Activated CD8-positive, alpha-beta T cell treated with anti-CD3 and anti-CD28 coated beads for 36 hours (primary cell): ENCODE measurements at regions not wholly inside any gene's neighbourhood (a gene's known extent, or its start where the extent isn't known, plus 50 kb on each side); places are given as distances from the start of the nearest gene placed in this dataset.
"Not testable (repeated sequence)": the region's sequence is repeated elsewhere in the genome, so short reads cannot be mapped to it uniquely, and the experiment has no call there.

Source experiments
- ATAC-seq: fragments of 200-7000 bp; cut with Tn5 transposase; one replicate; pipeline ENCODE4 v1.10.0; 2021; ENCODE audit warnings: mild to moderate bottlenecking, moderate library complexity
- CTCF ChIA-PET: fragments of 350-600 bp; sonication (Branson Sonifier 250); formaldehyde crosslinking; loops from one replicate; lab custom pipeline; 2021; ENCODE audit warnings: antibody characterized with exemption; lab: Charles Lee
- POLR2A ChIA-PET: fragments of 350-600 bp; sonication (Branson Sonifier 250); formaldehyde crosslinking; loops from one replicate; lab custom pipeline; 2021; ENCODE audit warnings: antibody characterized with exemption; lab: Charles Lee
- DNase-seq: peaks from one replicate; pipeline ENCODE4 v3.0.0-alpha.2; 2020
- H3K27ac Mint-ChIP-seq: one replicate; pipeline ENCODE4 v1.8.0; 2021; ENCODE audit warnings: mild to moderate bottlenecking, mixed read lengths
- H3K27me3 Mint-ChIP-seq: one replicate; pipeline ENCODE4 v1.8.0; 2021; ENCODE audit warnings: mixed read lengths
- H3K36me3 Mint-ChIP-seq: one replicate; pipeline ENCODE4 v1.8.0; 2021; ENCODE audit warnings: low read depth, mixed read lengths
- H3K4me1 Mint-ChIP-seq: one replicate; pipeline ENCODE4 v1.8.0; 2021; ENCODE audit warnings: low read depth, mixed read lengths
- H3K4me3 Mint-ChIP-seq: one replicate; pipeline ENCODE4 v1.8.0; 2021; ENCODE audit warnings: mild to moderate bottlenecking, moderate library complexity, mixed read lengths
- H3K9me3 Mint-ChIP-seq: one replicate; pipeline ENCODE4 v1.8.0; 2021; ENCODE audit warnings: mixed read lengths
- CTCF ChIP-seq: fragments of 200-600 bp; IDR thresholded peaks from one replicate; pipeline ENCODE4 v1.8.0; 2022; ENCODE audit warnings: antibody characterized with exemption, mild to moderate bottlenecking
- intact Hi-C: fragments of 100-400 bp; cut with micrococcal nuclease; formaldehyde crosslinking; loops from one replicate; pipeline ENCODE4 v1.10.0; 2022

- Mint-ChIP-seq H3K27me3 (no peaks in the 10 kb centered on the region), H3K36me3 (no peaks in the 10 kb centered on the region), H3K9me3 (no peaks in the 10 kb centered on the region), H3K4me1 (no peaks in the 10 kb centered on the region), H3K4me3 (no peak overlapping the region), H3K27ac (no peak overlapping the region)
- DNase-seq: no peak
- CTCF ChIA-PET: no interaction called here
- intact Hi-C loops: no loop called here
- ATAC-seq: no peak
- POLR2A ChIA-PET: no interaction called here
- TF ChIP-seq CTCF: no peak
Measured at GRCh38 chr5:163276466-163276865, 160.9 kb upstream of the CCNG1 start.

- intact Hi-C loops, ATAC-seq, POLR2A ChIA-PET: not testable (repeated sequence)
Measured at GRCh38 chr5:163280897-163281296, 156.5 kb upstream of the CCNG1 start.

GRCh38 chr5:163281512-163281911 lies 155.9 kb upstream of the CCNG1 start:
- Mint-ChIP-seq H3K27me3 (no peaks in the 10 kb centered on the region), H3K4me1 (no peaks in the 10 kb centered on the region), H3K36me3 (no peaks in the 10 kb centered on the region), H3K27ac (no peak overlapping the region), H3K9me3 (no peaks in the 10 kb centered on the region), H3K4me3 (no peak overlapping the region)
- ChIA-PET POLR2A (no interaction called here), CTCF (no interaction called here)
- ATAC-seq: no peak
- intact Hi-C loops: no loop called here
- no peak for DNase-seq
- no peak for TF ChIP-seq CTCF

More at GRCh38 chr5:163280897-163281296, 156.5 kb upstream of the CCNG1 start:
- DNase-seq, H3K4me3 Mint-ChIP-seq, H3K27me3 Mint-ChIP-seq, CTCF ChIA-PET, H3K4me1 Mint-ChIP-seq, H3K9me3 Mint-ChIP-seq, H3K27ac Mint-ChIP-seq, H3K36me3 Mint-ChIP-seq: not testable (repeated sequence)

- no peak overlapping the region for H3K27ac Mint-ChIP-seq
- DNase-seq: no peak
- no peaks in the 10 kb centered on the region for H3K9me3 Mint-ChIP-seq
- no peak overlapping the region for H3K4me3 Mint-ChIP-seq
- ChIA-PET CTCF (no interaction called here), POLR2A (no interaction called here)
- intact Hi-C loops: no loop called here
- ATAC-seq: no peak
- H3K4me1 Mint-ChIP-seq: no peaks in the 10 kb centered on the region
- peaks cover 5% of the 10 kb centered on the region for H3K27me3 Mint-ChIP-seq
- H3K36me3 Mint-ChIP-seq: no peaks in the 10 kb centered on the region
- TF ChIP-seq CTCF: no peak
Measured at GRCh38 chr5:163293836-163294235, 143.6 kb upstream of the CCNG1 start.

- ChIA-PET CTCF (interaction anchor here (1.1 kb wide), 1 partner anchor 105 kb away, joined by 3 read pairs; no protein-coding TSS in a partner anchor), POLR2A (no interaction called here)
- no peaks in the 10 kb centered on the region for H3K4me1 Mint-ChIP-seq
- H3K36me3 Mint-ChIP-seq: no peaks in the 10 kb centered on the region
- DNase-seq (no peak), ATAC-seq (no peak)
- no peaks in the 10 kb centered on the region for H3K27me3 Mint-ChIP-seq
- TF ChIP-seq CTCF: no peak
- no peak overlapping the region for H3K27ac Mint-ChIP-seq
- H3K4me3 Mint-ChIP-seq: no peak overlapping the region
- no peaks in the 10 kb centered on the region for H3K9me3 Mint-ChIP-seq
- intact Hi-C loops: loop anchor here (10.0 kb wide), 1 partner anchor 101 kb away; no protein-coding TSS in a partner anchor
Measured at GRCh38 chr5:163303718-163304117, 133.7 kb upstream of the CCNG1 start.

- Mint-ChIP-seq H3K9me3 (no peaks in the 10 kb centered on the region), H3K4me1 (no peaks in the 10 kb centered on the region), H3K36me3 (no peaks in the 10 kb centered on the region), H3K4me3 (no peak overlapping the region), H3K27me3 (no peaks in the 10 kb centered on the region), H3K27ac (no peak overlapping the region)
- TF ChIP-seq CTCF: no peak
- ChIA-PET POLR2A (no interaction called here), CTCF (interaction anchor here (1.2 to 2.9 kb wide), 4 partner anchors 18 to 103 kb away, joined by 3 to 25 read pairs (median 8); no protein-coding TSS in a partner anchor)
- DNase-seq (no peak), ATAC-seq (no peak)
- intact Hi-C loops: loop anchor here (10.0 kb wide), 1 partner anchor 99 kb away; no protein-coding TSS in a partner anchor
Measured at GRCh38 chr5:163305655-163306054, 131.7 kb upstream of the CCNG1 start.
